HEK293T (cell line): ENCODE measurements at regions not wholly inside any gene's neighbourhood (a gene's known extent, or its start where the extent isn't known, plus 50 kb on each side); places are given as distances from the start of the nearest gene placed in this dataset.

ENCODE experiments used
- CTCF ChIA-PET: fragments of 350-600 bp; formaldehyde crosslinking; extraction: SDS; loops from one replicate; lab custom pipeline; 2021; ENCODE audit warnings: antibody characterized with exemption, inconsistent platforms; lab: Yijun Ruan, JAX
- POLR2A ChIA-PET: fragments of 350-600 bp; formaldehyde crosslinking; extraction: SDS; loops from one replicate; lab custom pipeline; 2020; ENCODE audit warnings: antibody characterized with exemption, inconsistent platforms; lab: Yijun Ruan, JAX
- DNase-seq: peaks from one replicate; pipeline ENCODE4 v3.0.0; 2012; ENCODE audit warnings: mixed read lengths; ENCODE audit errors: extremely low spot score
- ARNT ChIP-seq: fragments of 450-650 bp; IDR thresholded peaks from 2 replicates; pipeline ENCODE4 v1.6.1; 2017; ENCODE audit warnings: mild to moderate bottlenecking
- CTBP1 ChIP-seq: fragments of 450-650 bp; IDR thresholded peaks from 2 replicates; pipeline ENCODE4 v1.6.1; 2016; ENCODE audit warnings: borderline replicate concordance
- ELF4 ChIP-seq: fragments of 450-650 bp; IDR thresholded peaks from 2 replicates; pipeline ENCODE4 v1.6.1; 2017; ENCODE audit warnings: antibody characterized with exemption
- FOXA1 ChIP-seq: fragments of 450-650 bp; IDR thresholded peaks from 2 replicates; pipeline ENCODE4 v1.6.1; 2016; ENCODE audit warnings: mild to moderate bottlenecking
- FOXK2 ChIP-seq: fragments of 450-650 bp; IDR thresholded peaks from 2 replicates; pipeline ENCODE4 v1.6.1; 2016; ENCODE audit warnings: mild to moderate bottlenecking
- FOXM1 ChIP-seq: fragments of 450-650 bp; IDR thresholded peaks from 2 replicates; pipeline ENCODE4 v1.6.1; 2017; ENCODE audit warnings: mild to moderate bottlenecking, borderline replicate concordance
- HDGF ChIP-seq: fragments of 450-650 bp; IDR thresholded peaks from 2 replicates; pipeline ENCODE4 v1.6.1; 2017; ENCODE audit warnings: antibody characterized with exemption, borderline replicate concordance
- L3MBTL2 ChIP-seq: fragments of 450-650 bp; conservative IDR thresholded peaks from 2 replicates; pipeline ENCODE4 v1.6.1; 2016; ENCODE audit warnings: mild to moderate bottlenecking
- LEF1 ChIP-seq: fragments of 450-650 bp; IDR thresholded peaks from 2 replicates; pipeline ENCODE4 v1.6.1; 2017; ENCODE audit warnings: mild to moderate bottlenecking, borderline replicate concordance
- NFRKB ChIP-seq: fragments of 450-650 bp; IDR thresholded peaks from 2 replicates; pipeline ENCODE4 v1.6.1; 2016; ENCODE audit warnings: mild to moderate bottlenecking, moderate library complexity
- SP1 ChIP-seq: fragments of 450-650 bp; IDR thresholded peaks from 2 replicates; pipeline ENCODE4 v1.6.1; 2017
- SUZ12 ChIP-seq: fragments of 450-650 bp; IDR thresholded peaks from 2 replicates; pipeline ENCODE4 v1.6.1; 2016; ENCODE audit warnings: mild to moderate bottlenecking
- TARDBP ChIP-seq: fragments of 450-650 bp; IDR thresholded peaks from 2 replicates; pipeline ENCODE4 v1.6.1; 2016
- ZNF384 ChIP-seq: fragments of 450-650 bp; IDR thresholded peaks from 2 replicates; pipeline ENCODE4 v1.6.1; 2016
- TF ChIP-seq, protein P1 (sequence below): fragments of 450-650 bp; IDR thresholded peaks from 2 replicates; pipeline ENCODE4 v1.6.1; 2016

DNA sequence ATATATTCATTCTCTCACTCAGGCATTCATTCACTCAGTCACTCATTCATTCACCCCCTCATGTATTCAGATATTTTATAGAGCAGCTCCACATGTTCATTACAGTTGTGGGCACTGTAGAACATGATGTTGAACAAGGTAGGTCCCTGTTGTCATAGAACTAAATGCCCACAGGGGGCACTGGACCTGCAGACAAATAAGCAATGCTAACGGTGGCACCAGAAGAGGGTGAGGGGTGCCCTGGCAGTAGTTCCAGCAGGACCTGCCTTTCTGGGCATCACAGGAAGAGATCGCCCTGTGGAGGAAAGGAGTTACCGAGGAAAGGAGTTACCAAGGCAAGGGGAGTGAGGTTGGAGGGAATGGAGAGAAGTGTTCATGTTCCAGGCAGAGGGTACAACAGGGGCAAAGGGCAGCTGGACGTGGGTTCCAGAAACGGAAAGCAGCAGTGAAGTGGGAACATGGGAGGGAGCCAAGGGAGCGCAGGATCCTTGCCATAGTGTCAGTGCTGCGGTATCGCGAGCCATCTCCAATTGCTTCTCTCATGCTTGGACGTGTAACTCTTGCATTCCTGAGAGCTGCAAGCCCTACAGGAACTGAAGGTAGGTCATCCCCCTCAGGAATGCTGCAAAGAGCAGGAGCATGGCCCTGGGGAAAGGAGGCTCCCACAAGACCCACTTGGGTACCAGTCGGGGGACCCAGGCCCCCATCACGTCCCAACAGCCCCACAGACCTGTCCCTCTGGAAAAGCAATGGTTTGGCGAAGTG is 128.2 kb downstream of the EDN3 start:
- TF ChIP-seq LEF1 (no peak), ARNT (no peak), NFRKB (no peak), SP1 (no peak), ELF4 (no peak), FOXA1 (no peak)
- ChIA-PET POLR2A (no interaction called here), CTCF (no interaction called here)
- DNase-seq: no peak

DNA sequence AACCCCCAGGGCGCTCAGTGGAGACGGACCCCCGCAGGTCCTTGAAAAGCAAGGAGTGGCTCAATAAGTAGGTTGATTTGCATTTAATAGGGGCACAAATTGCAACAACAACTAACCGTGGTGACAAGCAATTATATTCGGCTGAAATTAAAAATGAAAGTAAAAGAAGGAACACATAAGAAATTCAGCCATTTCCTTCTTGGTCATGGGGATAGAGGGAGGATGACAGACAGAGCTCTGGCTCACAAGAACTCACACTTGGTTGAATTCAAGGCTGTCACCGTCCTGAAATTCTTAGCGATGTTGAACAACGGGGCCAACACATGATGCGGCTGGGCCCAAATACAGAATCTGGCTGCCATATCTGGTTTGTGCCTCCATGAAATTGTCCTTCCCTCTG is 129.0 kb downstream of the EDN3 start:
- CTCF ChIA-PET: no interaction called here
- TF ChIP-seq LEF1 (no peak), SP1 (no peak), L3MBTL2 (no peak), ZNF384 (no peak), HDGF (no peak), FOXK2 (no peak), SUZ12 (no peak), FOXA1 (no peak), ELF4 (no peak), NFRKB (no peak), FOXM1 (no peak), CTBP1 (no peak)
- TF ChIP-seq, protein P1, sequence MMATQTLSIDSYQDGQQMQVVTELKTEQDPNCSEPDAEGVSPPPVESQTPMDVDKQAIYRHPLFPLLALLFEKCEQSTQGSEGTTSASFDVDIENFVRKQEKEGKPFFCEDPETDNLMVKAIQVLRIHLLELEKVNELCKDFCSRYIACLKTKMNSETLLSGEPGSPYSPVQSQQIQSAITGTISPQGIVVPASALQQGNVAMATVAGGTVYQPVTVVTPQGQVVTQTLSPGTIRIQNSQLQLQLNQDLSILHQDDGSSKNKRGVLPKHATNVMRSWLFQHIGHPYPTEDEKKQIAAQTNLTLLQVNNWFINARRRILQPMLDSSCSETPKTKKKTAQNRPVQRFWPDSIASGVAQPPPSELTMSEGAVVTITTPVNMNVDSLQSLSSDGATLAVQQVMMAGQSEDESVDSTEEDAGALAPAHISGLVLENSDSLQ: no peak

DNA sequence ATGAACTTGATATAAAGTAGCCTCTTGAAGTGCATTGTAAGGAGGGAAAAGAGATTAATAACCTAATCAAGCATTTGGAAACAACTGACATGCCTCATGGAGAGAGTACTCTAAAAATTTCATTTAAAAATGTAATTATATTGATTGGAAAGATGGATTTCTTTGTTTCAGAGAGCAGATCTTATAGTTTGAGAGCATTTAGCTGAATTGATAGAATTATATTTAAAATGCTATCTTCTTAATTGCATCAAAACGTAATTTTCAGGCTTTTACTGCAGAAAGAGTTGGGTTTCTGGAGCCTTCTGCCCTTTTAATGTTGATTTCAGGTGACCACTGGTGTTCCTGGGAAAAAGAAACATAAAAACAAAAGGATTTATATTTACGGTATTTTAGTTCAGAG is 130.6 kb downstream of the EDN3 start:
- no peak for DNase-seq
- CTCF ChIA-PET: no interaction called here

More for the DNA sequence above, 129.0 kb downstream of the EDN3 start:
- DNase-seq: no peak
- POLR2A ChIA-PET: no interaction called here

DNA sequence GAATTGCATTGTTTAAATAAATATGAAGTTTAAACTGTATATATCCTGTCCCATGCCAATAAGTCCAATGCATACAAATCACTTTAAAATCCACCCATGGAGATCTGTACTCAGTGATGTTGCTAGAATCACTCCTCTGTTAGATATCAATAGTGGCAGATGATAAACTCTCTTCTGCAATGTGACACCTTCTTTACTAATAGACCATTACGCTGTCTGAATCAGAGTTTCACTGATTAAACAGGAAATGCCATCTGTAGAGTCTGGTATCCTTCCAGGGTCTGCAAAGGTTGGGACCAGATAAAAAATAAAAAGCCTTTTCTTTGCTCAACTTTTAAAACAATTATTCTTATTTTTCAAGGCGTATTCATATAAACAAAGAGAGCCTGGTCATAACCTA is 134.5 kb downstream of the EDN3 start:
- ChIA-PET POLR2A (no interaction called here), CTCF (no interaction called here)
- DNase-seq: no peak
- no peak for TF ChIP-seq SP1

More for the DNA sequence above, 130.6 kb downstream of the EDN3 start:
- no peak for TF ChIP-seq SP1
- TF ChIP-seq NFRKB: no peak
- POLR2A ChIA-PET: no interaction called here

DNA sequence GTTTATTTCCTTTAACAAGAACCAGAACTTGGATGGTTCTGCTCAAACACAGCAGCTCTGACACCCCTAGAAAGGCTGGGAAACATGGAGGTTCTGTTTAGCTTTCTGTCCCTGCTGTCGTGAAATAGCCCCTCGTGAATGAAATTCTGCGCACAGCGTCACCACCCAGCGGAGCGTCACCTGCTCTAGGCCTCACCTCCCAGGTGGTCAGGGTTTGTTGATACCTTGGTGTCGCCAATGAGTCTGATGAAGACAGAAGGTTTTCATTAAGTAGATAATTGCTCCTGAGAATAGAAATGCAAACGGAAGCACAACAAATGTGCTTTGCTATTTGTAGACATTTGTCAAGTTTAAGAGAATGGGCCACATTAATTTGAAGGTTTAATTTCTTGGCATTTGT is 135.1 kb downstream of the EDN3 start:
- DNase-seq: no peak
- ChIA-PET POLR2A (no interaction called here), CTCF (no interaction called here)
- TF ChIP-seq, protein P1: no peak
- TF ChIP-seq ELF4 (no peak), FOXM1 (no peak), LEF1 (no peak), ZNF384 (no peak), HDGF (no peak), FOXK2 (no peak), SUZ12 (no peak), TARDBP (no peak)

DNA sequence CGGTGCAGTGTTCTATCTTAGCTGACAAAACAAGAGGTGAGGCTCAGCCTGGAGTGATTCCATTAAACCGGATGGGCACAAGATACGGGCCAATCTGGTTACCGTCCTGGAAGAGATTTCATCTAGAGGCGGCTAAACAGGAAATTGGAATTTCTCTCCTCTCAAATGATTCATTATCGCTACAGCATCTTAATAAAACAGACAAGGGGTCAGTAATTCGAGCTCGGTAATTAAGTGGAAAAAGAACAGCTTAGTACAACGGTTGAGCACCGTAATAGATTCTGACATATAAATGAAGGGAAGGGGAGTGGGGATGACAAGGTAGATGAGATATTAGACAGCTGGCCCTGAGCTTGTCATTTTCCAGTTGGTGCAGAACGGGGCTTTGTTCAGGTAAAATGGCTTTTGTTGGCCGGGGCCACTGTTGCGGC is 137.2 kb downstream of the EDN3 start:
- DNase-seq: no peak
- POLR2A ChIA-PET: no interaction called here
- CTCF ChIA-PET: interaction anchor here (0.9 kb wide), 1 partner anchor 18 kb away, joined by 4 read pairs; no protein-coding TSS in a partner anchor
- TF ChIP-seq FOXM1: no peak

DNA sequence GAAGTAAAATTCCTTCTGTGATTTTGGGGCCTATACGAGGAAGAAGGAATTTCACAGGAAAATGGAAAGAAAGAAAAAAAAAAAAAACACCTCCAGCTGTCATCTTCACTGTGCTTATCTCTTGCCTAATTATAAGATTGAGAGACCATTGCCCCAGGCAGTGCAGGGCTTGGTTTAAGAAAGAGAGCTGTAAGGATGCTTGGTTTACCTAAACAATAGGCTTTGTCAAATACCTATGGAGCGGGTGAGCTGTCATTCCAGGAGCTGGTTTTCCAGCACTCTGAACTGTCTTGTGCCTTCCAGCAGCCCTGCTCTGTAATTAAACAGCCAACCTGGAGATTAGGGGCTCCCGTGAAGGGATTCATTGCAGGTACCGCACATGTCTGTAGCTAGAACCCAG is 137.8 kb downstream of the EDN3 start:
- CTCF ChIA-PET: no interaction called here
- POLR2A ChIA-PET: no interaction called here
- no peak for DNase-seq
- no peak for TF ChIP-seq TARDBP
- TF ChIP-seq FOXA1: no peak
- no peak for TF ChIP-seq FOXM1
- TF ChIP-seq SUZ12: no peak
- TF ChIP-seq ELF4: no peak

DNA sequence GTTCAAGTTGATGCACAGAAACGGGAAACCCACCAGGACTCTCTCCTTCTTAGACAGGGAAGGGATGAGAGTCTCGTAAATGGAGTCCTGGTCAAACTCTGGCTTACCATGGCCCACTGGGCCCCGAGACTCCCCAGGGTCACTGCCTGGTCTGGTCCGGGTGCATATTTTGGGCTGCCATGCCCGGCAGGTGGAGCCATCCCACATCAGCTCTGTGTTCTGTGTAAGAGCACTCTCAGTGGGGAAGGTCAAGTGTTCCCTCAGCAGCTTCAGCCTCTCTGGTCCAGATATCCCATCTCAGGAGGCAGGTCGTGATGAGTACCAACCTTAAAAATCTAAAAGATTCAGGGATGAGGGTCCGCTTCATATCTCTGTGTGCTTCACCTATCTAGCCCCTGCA is 138.8 kb downstream of the EDN3 start:
- CTCF ChIA-PET: no interaction called here
- DNase-seq: no peak
- no peak for TF ChIP-seq HDGF
- TF ChIP-seq SUZ12: no peak
- no peak for TF ChIP-seq FOXA1
- TF ChIP-seq SP1: no peak
- TF ChIP-seq TARDBP: no peak
- TF ChIP-seq, protein P1: no peak
- no peak for TF ChIP-seq LEF1
- no peak for TF ChIP-seq ELF4
- no peak for TF ChIP-seq ZNF384
- no peak for TF ChIP-seq ARNT
- POLR2A ChIA-PET: no interaction called here
